Endothelial cell of umbilical vein (primary cell): ENCODE measurements at regions not wholly inside any gene's neighbourhood (a gene's known extent, or its start where the extent isn't known, plus 50 kb on each side); places are given as distances from the start of the nearest gene placed in this dataset.

ENCODE experiments used
- BruUV-seq: library from RNA; stranded (reverse); fragments of 400-500 nt; replicated peaks from 2 replicates; lab custom pipeline; 2021; lab: Mats Ljungman, UMichigan
- CTCF ChIA-PET: fragments of 300-600, 350-600 bp; sonication (Branson Sonifier 250); formaldehyde crosslinking; loops from one replicate; lab custom pipeline; 2021; ENCODE audit warnings: antibody characterized with exemption, inconsistent platforms; lab: Charles Lee
- POLR2A ChIA-PET: fragments of 300-600, 350-600 bp; sonication (Branson Sonifier 250); formaldehyde crosslinking; loops from one replicate; lab custom pipeline; 2021; ENCODE audit warnings: antibody characterized with exemption, inconsistent platforms; lab: Charles Lee
- DNase-seq: peaks from one replicate; pipeline ENCODE4 v3.0.0-alpha.2; 2011; ENCODE audit warnings: low read depth, low spot score
- FAIRE-seq: peaks from 2 replicates; lab custom pipeline; 2011; peaks lifted over from hg19 to GRCh38; lab: Jason Lieb, UNC
- H2AFZ ChIP-seq: 2 replicates; pipeline ENCODE4 v1.6.0; 2012; ENCODE audit warnings: low read depth, low read length, control low read depth, inconsistent platforms
- H3K27ac ChIP-seq: 2 replicates; pipeline ENCODE4 v1.5.1; 2011; ENCODE audit warnings: low read depth, mild to moderate bottlenecking, control low read depth, low read length, moderate library complexity; ENCODE audit not compliant: insufficient read depth
- H3K27me3 ChIP-seq, 2 experiments: 2 replicates each; pipeline versions ENCODE4 v1.6.0 to v1.6.1; 2011; ENCODE audit warnings: low read length in 2 of 2, mixed read lengths in 1 of 2; ENCODE audit not compliant: control insufficient read depth in 2 of 2, insufficient read depth in 2 of 2
- H3K36me3 ChIP-seq, 2 experiments: 2 replicates in 1 of 2; 3 replicates in 1 of 2; pipeline ENCODE4 v1.5.1; 2011; ENCODE audit warnings: low read length in 2 of 2, mild to moderate bottlenecking in 1 of 2, moderate library complexity in 1 of 2; ENCODE audit not compliant: control insufficient read depth in 2 of 2, insufficient read depth in 2 of 2; ENCODE audit errors: extremely low read depth in 1 of 2
- H3K4me1 ChIP-seq: 3 replicates; pipeline ENCODE4 v1.5.1; 2011; ENCODE audit warnings: mild to moderate bottlenecking, low read length; ENCODE audit not compliant: control insufficient read depth, insufficient read depth; ENCODE audit errors: extremely low read depth
- H3K4me2 ChIP-seq: 2 replicates; pipeline ENCODE4 v1.6.1; 2011; ENCODE audit warnings: low read length, control low read depth, mixed read lengths; ENCODE audit not compliant: insufficient read depth
- H3K4me3 ChIP-seq, 3 experiments: fragments of 200-600 bp in 1 of 3; sonication (generic), shearing (Covaris generic) in 1 of 3; replicated peaks in 1 of 3; 2 replicates each; pipeline ENCODE4 v1.5.1; 2011 to 2016; ENCODE audit warnings: control low read depth in 3 of 3, low read length in 3 of 3, mild to moderate bottlenecking in 2 of 3, inconsistent platforms in 1 of 3, low read depth in 1 of 3, moderate library complexity in 1 of 3; ENCODE audit not compliant: insufficient read depth in 1 of 3
- H3K79me2 ChIP-seq: 2 replicates; pipeline ENCODE4 v1.6.0; 2012; ENCODE audit warnings: low read length, inconsistent platforms; ENCODE audit not compliant: control insufficient read depth, insufficient read depth
- H3K9ac ChIP-seq: replicated peaks from 2 replicates; pipeline ENCODE3; 2011; ENCODE audit warnings: low read length, control low read depth; ENCODE audit not compliant: insufficient read depth; ENCODE audit errors: extremely low read depth
- H3K9me1 ChIP-seq: replicated peaks from 3 replicates; pipeline ENCODE4 v1.6.0; 2011; ENCODE audit warnings: mild to moderate bottlenecking, low read length; ENCODE audit not compliant: control insufficient read depth, insufficient read depth; ENCODE audit errors: extremely low read depth
- H3K9me3 ChIP-seq: replicated peaks from 2 replicates; pipeline ENCODE4 v1.5.1; 2012; ENCODE audit warnings: low read length, inconsistent platforms; ENCODE audit not compliant: control insufficient read depth, insufficient read depth
- H4K20me1 ChIP-seq: replicated peaks from 2 replicates; pipeline ENCODE3; 2011; ENCODE audit warnings: mild to moderate bottlenecking, low read length; ENCODE audit not compliant: control insufficient read depth, insufficient read depth; ENCODE audit errors: extremely low read depth
- EZH2 ChIP-seq: IDR thresholded peaks from 2 replicates; pipeline ENCODE4 v1.6.1; 2012; ENCODE audit warnings: borderline replicate concordance, low read depth, mild to moderate bottlenecking, moderate library complexity, low read length, inconsistent platforms; ENCODE audit not compliant: severe bottlenecking
- FOS ChIP-seq: IDR thresholded peaks from 2 replicates; pipeline ENCODE4 v1.6.1; 2011; ENCODE audit warnings: mild to moderate bottlenecking, low read length, moderate library complexity, borderline replicate concordance; ENCODE audit not compliant: insufficient read depth
- GATA2 ChIP-seq: IDR thresholded peaks from 2 replicates; pipeline ENCODE4 v1.7.0; 2011; ENCODE audit warnings: low read depth, mild to moderate bottlenecking, moderate library complexity, mixed read lengths, low read length; ENCODE audit not compliant: insufficient read length, insufficient read depth
- JUN ChIP-seq: IDR thresholded peaks from 2 replicates; pipeline ENCODE4 v1.6.1; 2011; ENCODE audit warnings: borderline replicate concordance, low read depth; ENCODE audit not compliant: insufficient read length, insufficient read depth
- MYC ChIP-seq: IDR thresholded peaks from one replicate; pipeline ENCODE4 v1.6.1; 2011; ENCODE audit warnings: mild to moderate bottlenecking, low read depth, low read length
- POLR2A ChIP-seq: IDR thresholded peaks from 2 replicates; pipeline ENCODE4 v1.6.1; 2012; ENCODE audit warnings: low read depth, mild to moderate bottlenecking, control low read depth, low read length
- POLR2AphosphoS5 ChIP-seq: IDR thresholded peaks from 2 replicates; pipeline ENCODE4 v1.6.1; 2012; ENCODE audit warnings: low read depth, mild to moderate bottlenecking, control low read depth, low read length, moderate library complexity; ENCODE audit not compliant: insufficient read depth
- dilution Hi-C: fragments of 300-500 bp; cut with MboI; formaldehyde crosslinking; loops from one replicate; pipeline ENCODE4 v1.15.0; 2019; ENCODE audit warnings: low sequenced_read_pairs; ENCODE audit not compliant: extremely low pct_ligation_motif_present
- intact Hi-C: fragments of 100-400 bp; cut with micrococcal nuclease; formaldehyde crosslinking; loops from one replicate; pipeline ENCODE4 v1.10.0; 2022
- TF ChIP-seq, protein P1 (sequence below), 2 donors: IDR thresholded peaks; 1 replicate in 1 of 2; 2 replicates in 1 of 2; pipeline ENCODE4 v1.5.1; 2011; ENCODE audit warnings: low read length in 2 of 2, mild to moderate bottlenecking in 2 of 2, moderate library complexity in 2 of 2, control low read depth in 1 of 2, inconsistent platforms in 1 of 2, low read depth in 1 of 2; ENCODE audit not compliant: insufficient read depth in 1 of 2; ENCODE audit errors: extremely low read depth in 1 of 2
- TF ChIP-seq, protein P2 (sequence below): IDR thresholded peaks from 2 replicates; pipeline ENCODE4 v1.6.1; 2011; ENCODE audit not compliant: insufficient read depth, insufficient read length

DNA sequence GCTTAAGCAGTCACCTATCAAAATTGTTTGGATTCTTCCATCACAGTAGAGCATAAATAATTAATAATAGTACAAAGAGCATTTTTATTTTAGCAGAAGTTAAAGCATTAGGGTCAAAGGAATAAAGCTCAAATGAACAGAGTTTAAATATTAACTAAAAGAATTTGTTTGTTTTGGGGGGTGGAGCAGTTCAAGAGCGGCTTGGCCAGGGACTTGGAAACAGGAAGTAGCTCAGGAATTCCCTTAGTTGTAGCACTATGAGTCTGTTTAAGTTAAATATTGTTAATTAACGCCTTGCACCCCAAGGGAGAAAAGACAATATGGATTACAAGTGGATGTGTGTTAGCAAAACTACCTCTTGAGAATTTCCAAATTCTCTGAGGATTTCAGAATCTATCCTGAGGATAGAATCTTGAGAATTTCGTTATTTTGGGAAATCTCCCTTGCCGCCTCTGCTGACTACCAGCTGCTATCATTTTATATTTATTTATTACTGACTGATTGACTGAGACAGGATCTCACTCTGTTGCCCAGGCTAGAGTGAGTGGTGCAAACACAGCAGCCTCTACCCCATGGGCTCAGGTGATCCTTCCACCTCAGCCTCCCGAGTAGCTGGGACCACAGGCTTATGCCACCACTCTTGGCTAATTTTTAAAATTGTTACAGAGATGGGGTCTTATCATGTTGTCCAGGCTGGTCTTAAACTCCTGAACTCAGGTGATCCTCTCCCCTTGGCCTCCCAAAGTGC is 96.7 kb upstream of the CHD1 start:
- no peak overlapping the region for H3K27ac ChIP-seq
- no TSS peak for BruUV-seq
- dilution Hi-C loops: no loop called here
- no peak for FAIRE-seq
- H2AFZ ChIP-seq: peak overlapping the region; percentile 76
- CTCF ChIA-PET: interaction anchor here (1.3 kb wide), 1 partner anchor 118 kb away, joined by 6 read pairs; no protein-coding TSS in a partner anchor
- no peaks in the 10 kb centered on the region for H4K20me1 ChIP-seq
- DNase-seq: peak; percentile 18
- intact Hi-C loops: no loop called here
- no peak overlapping the region for H3K4me3 ChIP-seq
- H3K27me3 ChIP-seq: no peaks in the 10 kb centered on the region
- no peak overlapping the region for H3K4me2 ChIP-seq
- no peak overlapping the region for H3K9ac ChIP-seq
- peaks cover 4% of the 10 kb centered on the region for H3K4me1 ChIP-seq
- no peaks in the 10 kb centered on the region for H3K9me3 ChIP-seq
- POLR2A ChIA-PET: no interaction called here
- TF ChIP-seq EZH2 (no peak), JUN (no peak)
- no peaks in the 10 kb centered on the region for H3K79me2 ChIP-seq
- H3K9me1 ChIP-seq: no peaks in the 10 kb centered on the region
- H3K36me3 ChIP-seq: no peaks in the 10 kb centered on the region

DNA sequence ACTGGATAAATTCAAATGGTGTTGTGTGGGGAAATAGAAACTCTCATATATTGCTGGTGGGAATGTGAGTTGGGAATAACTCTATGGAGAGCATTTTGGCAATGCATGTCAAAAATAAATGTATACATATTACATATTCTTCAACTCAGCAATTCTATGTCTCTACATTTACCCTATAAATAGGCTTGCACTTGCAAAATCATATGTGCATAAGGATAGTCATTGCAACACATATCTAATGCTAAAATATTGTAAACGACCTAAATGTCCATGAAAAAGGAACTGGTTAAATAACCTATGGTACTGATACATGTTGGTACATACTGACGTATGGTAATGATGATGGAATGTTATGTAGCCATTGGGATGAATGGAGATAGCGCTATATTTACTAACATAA is 94.5 kb upstream of the CHD1 start:
- Histone ChIP-seq H3K4me2 (no peak overlapping the region), H3K79me2 (no peaks in the 10 kb centered on the region), H3K9me3 (no peaks in the 10 kb centered on the region), H3K4me3 (no peak overlapping the region), H3K27ac (no peak overlapping the region), H3K9me1 (no peaks in the 10 kb centered on the region), H2AFZ (no peak overlapping the region), H3K4me1 (peaks cover 16% of the 10 kb centered on the region), H4K20me1 (no peaks in the 10 kb centered on the region), H3K9ac (no peak overlapping the region), H3K27me3 (no peaks in the 10 kb centered on the region), H3K36me3 (no peaks in the 10 kb centered on the region)
- no peak for DNase-seq
- FAIRE-seq: no peak
- POLR2A ChIA-PET: no interaction called here
- dilution Hi-C loops: no loop called here
- TF ChIP-seq POLR2A (no peak), MYC (no peak), JUN (no peak), GATA2 (no peak), POLR2AphosphoS5 (no peak), FOS (no peak), EZH2 (no peak)
- TF ChIP-seq, protein P1, sequence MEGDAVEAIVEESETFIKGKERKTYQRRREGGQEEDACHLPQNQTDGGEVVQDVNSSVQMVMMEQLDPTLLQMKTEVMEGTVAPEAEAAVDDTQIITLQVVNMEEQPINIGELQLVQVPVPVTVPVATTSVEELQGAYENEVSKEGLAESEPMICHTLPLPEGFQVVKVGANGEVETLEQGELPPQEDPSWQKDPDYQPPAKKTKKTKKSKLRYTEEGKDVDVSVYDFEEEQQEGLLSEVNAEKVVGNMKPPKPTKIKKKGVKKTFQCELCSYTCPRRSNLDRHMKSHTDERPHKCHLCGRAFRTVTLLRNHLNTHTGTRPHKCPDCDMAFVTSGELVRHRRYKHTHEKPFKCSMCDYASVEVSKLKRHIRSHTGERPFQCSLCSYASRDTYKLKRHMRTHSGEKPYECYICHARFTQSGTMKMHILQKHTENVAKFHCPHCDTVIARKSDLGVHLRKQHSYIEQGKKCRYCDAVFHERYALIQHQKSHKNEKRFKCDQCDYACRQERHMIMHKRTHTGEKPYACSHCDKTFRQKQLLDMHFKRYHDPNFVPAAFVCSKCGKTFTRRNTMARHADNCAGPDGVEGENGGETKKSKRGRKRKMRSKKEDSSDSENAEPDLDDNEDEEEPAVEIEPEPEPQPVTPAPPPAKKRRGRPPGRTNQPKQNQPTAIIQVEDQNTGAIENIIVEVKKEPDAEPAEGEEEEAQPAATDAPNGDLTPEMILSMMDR (IDR thresholded peaks at IDR 0.05; ENCODE audit: extremely low read depth in 1 of 2, insufficient read depth in 1 of 2, low read depth in 1 of 2, low read length in 2 of 2): no peak
- TF ChIP-seq, protein P2, sequence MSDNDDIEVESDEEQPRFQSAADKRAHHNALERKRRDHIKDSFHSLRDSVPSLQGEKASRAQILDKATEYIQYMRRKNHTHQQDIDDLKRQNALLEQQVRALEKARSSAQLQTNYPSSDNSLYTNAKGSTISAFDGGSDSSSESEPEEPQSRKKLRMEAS: no peak
- CTCF ChIA-PET: no interaction called here
- intact Hi-C loops: no loop called here
- BruUV-seq: no TSS peak
